Left lung (tissue), 4 donors: ENCODE measurements at regions not wholly inside any gene's neighbourhood (a gene's known extent, or its start where the extent isn't known, plus 50 kb on each side); places are given as distances from the start of the nearest gene placed in this dataset.
"Not testable (repeated sequence)": the region's sequence is repeated elsewhere in the genome, so short reads cannot be mapped to it uniquely, and the experiment has no call there.

Experiments
- ATAC-seq: fragments of 200-7000 bp; cut with Tn5 transposase; one replicate; pipeline ENCODE4 v1.9.1; 2020; ENCODE audit warnings: moderate library complexity
- DNase-seq, 4 donors: peaks; one replicate each; pipeline ENCODE4 v3.0.0-alpha.2; 2013 to 2020
- H3K27ac ChIP-seq, 2 donors: fragments of 200-600 bp; sonication (generic) in 1 of 2; one replicate each; pipeline versions ENCODE4 v1.5.0 to v1.8.0; 2020 to 2021
- H3K27me3 ChIP-seq, 2 donors: fragments of 200-600 bp; sonication (generic) in 1 of 2; one replicate each; pipeline versions ENCODE4 v1.5.0 to v1.8.0; 2020 to 2021
- H3K36me3 ChIP-seq, 2 donors: fragments of 200-600 bp; sonication (generic) in 1 of 2; one replicate each; pipeline versions ENCODE4 v1.5.0 to v1.8.0; 2020 to 2021
- H3K4me1 ChIP-seq, 2 donors: fragments of 200-600 bp; one replicate each; pipeline ENCODE4 v1.8.0; 2021
- H3K4me3 ChIP-seq, 2 donors: fragments of 200-600 bp; sonication (generic) in 1 of 2; one replicate each; pipeline versions ENCODE4 v1.5.0 to v1.8.0; 2020 to 2021; ENCODE audit warnings: mild to moderate bottlenecking in 1 of 2
- H3K9me3 ChIP-seq, 2 donors: fragments of 200-600 bp; sonication (generic) in 1 of 2; one replicate each; pipeline versions ENCODE4 v1.5.0 to v1.8.0; 2020 to 2021
- intact Hi-C, 2 donors: fragments of 100-400 bp; cut with DNase I; formaldehyde crosslinking; loops; one replicate each; pipeline versions ENCODE4 v1.11.2 to v1.14.2; 2022
- TF ChIP-seq, protein P1 (sequence below), 2 donors: fragments of 200-600 bp; sonication (generic) in 1 of 2; IDR thresholded peaks; one replicate each; pipeline versions ENCODE4 v1.5.0 to v1.8.0; 2021; ENCODE audit warnings: antibody characterized with exemption in 2 of 2
- donor health status: DM: no; HTN: yes; CAD: no.
- donor health status: DM: no; HTN: no; CAD: no.

DNA sequence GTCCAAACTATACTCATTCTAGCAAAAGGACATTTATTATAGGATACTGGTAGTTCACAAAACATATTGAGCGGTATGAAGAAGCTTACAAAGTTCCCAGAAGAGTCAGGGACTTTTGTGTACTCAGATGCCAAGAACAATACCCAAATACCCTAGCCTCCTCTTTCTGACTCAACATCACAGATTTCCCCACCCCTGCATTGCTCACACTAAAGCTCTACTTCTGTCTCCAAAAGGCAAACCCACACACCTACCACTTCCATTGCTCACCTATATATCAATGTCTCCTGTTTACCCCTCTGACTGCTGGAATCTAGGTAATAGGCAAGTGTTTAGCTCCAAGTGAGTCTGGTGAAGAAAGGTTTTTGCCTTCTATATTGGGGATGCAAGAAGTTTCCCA, 100.7 kb upstream of the HCCS start:
- Histone ChIP-seq H3K27ac (no peak overlapping the region), H3K27me3 (no peaks in the 10 kb centered on the region), H3K36me3 (no peaks in the 10 kb centered on the region), H3K4me3 (no peak overlapping the region), H3K4me1 (no peaks in the 10 kb centered on the region), H3K9me3 (no peaks in the 10 kb centered on the region)
- DNase-seq = no peak
- TF ChIP-seq, protein P1, sequence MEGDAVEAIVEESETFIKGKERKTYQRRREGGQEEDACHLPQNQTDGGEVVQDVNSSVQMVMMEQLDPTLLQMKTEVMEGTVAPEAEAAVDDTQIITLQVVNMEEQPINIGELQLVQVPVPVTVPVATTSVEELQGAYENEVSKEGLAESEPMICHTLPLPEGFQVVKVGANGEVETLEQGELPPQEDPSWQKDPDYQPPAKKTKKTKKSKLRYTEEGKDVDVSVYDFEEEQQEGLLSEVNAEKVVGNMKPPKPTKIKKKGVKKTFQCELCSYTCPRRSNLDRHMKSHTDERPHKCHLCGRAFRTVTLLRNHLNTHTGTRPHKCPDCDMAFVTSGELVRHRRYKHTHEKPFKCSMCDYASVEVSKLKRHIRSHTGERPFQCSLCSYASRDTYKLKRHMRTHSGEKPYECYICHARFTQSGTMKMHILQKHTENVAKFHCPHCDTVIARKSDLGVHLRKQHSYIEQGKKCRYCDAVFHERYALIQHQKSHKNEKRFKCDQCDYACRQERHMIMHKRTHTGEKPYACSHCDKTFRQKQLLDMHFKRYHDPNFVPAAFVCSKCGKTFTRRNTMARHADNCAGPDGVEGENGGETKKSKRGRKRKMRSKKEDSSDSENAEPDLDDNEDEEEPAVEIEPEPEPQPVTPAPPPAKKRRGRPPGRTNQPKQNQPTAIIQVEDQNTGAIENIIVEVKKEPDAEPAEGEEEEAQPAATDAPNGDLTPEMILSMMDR (IDR thresholded peaks at IDR 0.05) = no peak
- intact Hi-C loops = no loop called here
- ATAC-seq = no peak

DNA sequence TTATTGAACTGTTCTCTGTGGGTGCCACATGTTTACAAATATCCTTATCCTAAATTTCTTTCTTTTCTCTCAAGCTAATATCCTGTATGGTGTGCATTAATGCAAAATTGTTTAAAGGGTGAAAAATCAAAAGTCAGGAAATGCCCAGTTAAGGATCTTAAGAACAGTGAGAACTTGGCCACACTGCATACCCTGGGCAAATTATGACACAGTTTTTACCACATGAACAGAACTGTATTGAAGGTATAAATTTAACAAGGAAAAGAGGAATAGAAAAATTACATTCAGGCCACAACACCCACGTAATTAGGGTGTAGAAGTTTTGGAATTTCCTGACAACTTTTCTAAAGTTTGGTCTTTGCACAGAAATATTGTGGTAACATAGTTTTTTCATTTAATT, 94.4 kb upstream of the HCCS start:
- Histone ChIP-seq H3K36me3 (no peaks in the 10 kb centered on the region), H3K27ac (no peak overlapping the region), H3K4me1 (no peaks in the 10 kb centered on the region), H3K27me3 (no peaks in the 10 kb centered on the region), H3K9me3 (no peaks in the 10 kb centered on the region), H3K4me3 (no peak overlapping the region)
- intact Hi-C loops = no loop called here
- ATAC-seq = no peak
- TF ChIP-seq, protein P1 (IDR thresholded peaks at IDR 0.05) = no peak
- no peak for DNase-seq

DNA sequence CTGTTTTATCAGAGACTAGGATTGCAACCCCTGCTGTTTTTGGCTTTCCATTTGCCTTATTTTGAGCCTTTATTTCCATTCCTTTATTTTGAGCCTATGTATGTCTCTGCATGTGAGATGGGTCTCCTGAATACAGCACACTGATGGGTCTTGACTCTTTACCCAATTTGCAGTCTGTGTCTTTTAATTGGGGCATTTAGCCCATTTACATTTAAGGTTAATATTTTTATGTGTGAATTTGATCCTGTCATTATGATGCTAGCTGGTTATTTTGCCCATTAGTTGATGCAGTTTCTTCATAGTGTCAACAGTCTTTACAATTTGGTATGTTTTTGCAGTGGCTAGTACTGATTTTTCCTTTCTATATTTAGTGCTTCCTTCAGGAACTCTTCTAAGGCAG, 88.5 kb upstream of the HCCS start:
- H3K4me1 ChIP-seq, H3K27me3 ChIP-seq, H3K4me3 ChIP-seq, H3K36me3 ChIP-seq, H3K27ac ChIP-seq, intact Hi-C loops, DNase-seq, H3K9me3 ChIP-seq, ATAC-seq: not testable (repeated sequence)

DNA sequence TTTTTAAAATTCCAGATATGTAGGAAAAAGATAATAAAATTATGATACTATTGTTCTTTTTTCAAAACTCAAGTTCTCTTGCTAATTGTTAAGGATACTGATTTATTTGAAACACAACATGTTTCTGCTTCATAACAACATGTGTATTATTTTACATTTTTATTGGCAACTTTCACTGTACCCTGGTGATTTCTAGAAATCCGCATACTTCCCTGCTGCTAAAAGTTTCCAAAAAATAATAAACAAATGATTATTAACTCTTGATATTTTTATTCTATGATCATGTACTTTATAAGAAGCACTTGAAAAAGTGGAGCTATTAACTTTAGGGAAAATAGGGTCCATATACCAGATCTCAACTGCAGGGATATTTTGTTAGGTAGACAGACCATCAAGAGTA, 71.2 kb upstream of the HCCS start:
- ATAC-seq (no peak), DNase-seq (no peak)
- no peaks in the 10 kb centered on the region for H3K27me3 ChIP-seq
- no peaks in the 10 kb centered on the region for H3K36me3 ChIP-seq
- intact Hi-C loops = no loop called here
- H3K4me3 ChIP-seq = no peak overlapping the region
- no peaks in the 10 kb centered on the region for H3K4me1 ChIP-seq
- TF ChIP-seq, protein P1 (IDR thresholded peaks at IDR 0.05) = no peak
- H3K27ac ChIP-seq = no peak overlapping the region
- H3K9me3 ChIP-seq = no peaks in the 10 kb centered on the region

DNA sequence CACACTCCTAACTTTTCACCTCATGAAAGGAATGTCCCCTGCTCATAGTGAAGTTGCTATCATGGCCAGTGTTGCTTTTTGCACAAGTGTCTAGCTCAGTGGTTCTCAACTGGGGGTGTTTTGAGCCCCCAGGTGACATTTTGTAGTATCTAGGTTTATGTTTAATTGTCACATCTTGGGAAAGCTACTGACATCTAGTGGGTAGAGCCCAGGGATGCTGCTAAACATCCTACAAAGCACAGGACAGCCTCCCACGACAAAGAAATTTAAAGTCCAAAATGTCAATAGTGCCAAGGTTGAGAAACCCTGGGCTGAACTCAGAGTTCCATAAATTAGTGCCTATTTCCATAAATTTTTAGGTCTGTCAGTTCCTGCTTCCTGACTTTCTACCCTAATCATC, 70.7 kb upstream of the HCCS start:
- H3K36me3 ChIP-seq = no peaks in the 10 kb centered on the region
- TF ChIP-seq, protein P1 (IDR thresholded peaks at IDR 0.05) = no peak
- H3K4me3 ChIP-seq = no peak overlapping the region
- intact Hi-C loops = no loop called here
- ATAC-seq (no peak), DNase-seq (no peak)
- no peaks in the 10 kb centered on the region for H3K9me3 ChIP-seq
- H3K27me3 ChIP-seq = no peaks in the 10 kb centered on the region
- H3K4me1 ChIP-seq = no peaks in the 10 kb centered on the region
- no peak overlapping the region for H3K27ac ChIP-seq

DNA sequence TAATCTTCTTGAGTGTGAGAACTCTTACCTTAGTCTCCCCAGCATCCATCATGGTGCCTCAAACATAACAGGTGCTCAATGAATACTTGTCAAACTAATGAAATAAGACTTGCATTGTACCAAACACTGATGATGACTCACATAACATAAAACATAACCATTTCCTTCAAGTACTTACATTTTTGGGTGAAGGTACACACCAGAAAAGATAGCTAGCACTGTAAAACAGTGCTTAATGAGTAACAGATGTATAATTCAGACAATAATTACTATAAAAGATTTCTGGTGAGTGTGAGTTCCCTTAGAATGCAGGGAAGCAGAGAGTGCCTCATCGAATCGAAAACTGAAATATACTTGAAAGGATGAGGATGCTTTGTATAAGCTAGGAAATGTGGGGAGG, 70.1 kb upstream of the HCCS start:
- Histone ChIP-seq H3K4me3 (no peak overlapping the region), H3K36me3 (no peaks in the 10 kb centered on the region), H3K27ac (no peak overlapping the region), H3K4me1 (no peaks in the 10 kb centered on the region), H3K9me3 (no peaks in the 10 kb centered on the region), H3K27me3 (no peaks in the 10 kb centered on the region)
- intact Hi-C loops = no loop called here
- DNase-seq (no peak), ATAC-seq (no peak)
- TF ChIP-seq, protein P1 (IDR thresholded peaks at IDR 0.05) = no peak
